ENCODE measurements at regions not wholly inside any gene's neighbourhood (a gene's known extent, or its start where the extent isn't known, plus 50 kb on each side); places are given as distances from the start of the nearest gene placed in this dataset.
"Not testable (repeated sequence)": the region's sequence is repeated elsewhere in the genome, so short reads cannot be mapped to it uniquely, and the experiment has no call there.

GRCh38 chr6:6091608-6092002, 84.9 kb upstream of the NRN1 start:
- DNase-seq = no peak

- DNase-seq = no peak
Observed at GRCh38 chr6:6090861-6091607, 84.3 kb upstream of the NRN1 start.

GRCh38 chr6:6085928-6086668, 79.4 kb upstream of the NRN1 start:
- DNase-seq = no peak

- no peak for DNase-seq
Observed at GRCh38 chr6:6080975-6081374, 74.2 kb upstream of the NRN1 start.

GRCh38 chr6:6074190-6074589, 67.5 kb upstream of the NRN1 start:
- no peak for DNase-seq

GRCh38 chr6:6068157-6068556, 61.4 kb upstream of the NRN1 start:
- not testable (repeated sequence) for DNase-seq

GRCh38 chr6:6058054-6058444, 51.3 kb upstream of the NRN1 start:
- DNase-seq = no peak

GRCh38 chr6:6057442-6058053, 50.8 kb upstream of the NRN1 start:
- DNase-seq = peak; percentile 85
